Kidney (tissue), 13 donors: ENCODE measurements at regions not wholly inside any gene's neighbourhood (a gene's known extent, or its start where the extent isn't known, plus 50 kb on each side); places are given as distances from the start of the nearest gene placed in this dataset.

ENCODE experiments used
- DNase-seq, 5 donors: peaks; one replicate each; pipeline ENCODE4 v3.0.0-alpha.2; 2013 to 2020
- FAIRE-seq: peaks from 2 replicates; lab custom pipeline; 2012; peaks lifted over from hg19 to GRCh38; lab: Jason Lieb, UNC
- H3K27ac ChIP-seq, 2 donors: one replicate each; pipeline ENCODE4 v1.7.0; 2013; ENCODE audit warnings: low read depth in 2 of 2, low read length in 2 of 2, inconsistent platforms in 1 of 2
- H3K27me3 ChIP-seq: one replicate; pipeline ENCODE4 v1.7.1; 2013; ENCODE audit warnings: low read length, inconsistent platforms; ENCODE audit not compliant: control insufficient read depth, insufficient read depth
- H3K36me3 ChIP-seq, 3 donors: one replicate each; pipeline versions ENCODE4 v1.7.0 to v1.7.1; 2013; ENCODE audit warnings: low read length in 3 of 3, control low read depth in 1 of 3, inconsistent platforms in 1 of 3; ENCODE audit not compliant: insufficient read depth in 3 of 3, control insufficient read depth in 2 of 3
- H3K4me1 ChIP-seq, 3 donors: one replicate each; pipeline versions ENCODE4 v1.7.0 to v1.7.1; 2013; ENCODE audit warnings: low read length in 3 of 3, inconsistent platforms in 1 of 3, low read depth in 1 of 3; ENCODE audit not compliant: control insufficient read depth in 2 of 3, insufficient read depth in 2 of 3
- H3K4me3 ChIP-seq, 3 donors: one replicate each; pipeline versions ENCODE4 v1.7.0 to v1.8.1; 2013; ENCODE audit warnings: low read length in 3 of 3, control low read depth in 1 of 3, inconsistent platforms in 1 of 3
- H3K9ac ChIP-seq, 3 donors: one replicate each; pipeline versions ENCODE4 v1.7.0 to v1.7.1; 2013; ENCODE audit warnings: low read length in 3 of 3, control low read depth in 1 of 3, inconsistent platforms in 1 of 3
- H3K9me3 ChIP-seq, 3 donors: one replicate each; pipeline versions ENCODE4 v1.7.0 to v1.7.1; 2013; ENCODE audit warnings: low read length in 3 of 3, control low read depth in 1 of 3, inconsistent platforms in 1 of 3; ENCODE audit not compliant: control insufficient read depth in 2 of 3, insufficient read depth in 1 of 3
- intact Hi-C: fragments of 100-400 bp; cut with DNase I; formaldehyde crosslinking; loops from one replicate; pipeline ENCODE4 v1.11.1; 2022
- TF ChIP-seq, protein P1 (sequence below): IDR thresholded peaks from 3 replicates; pipeline ENCODE4 v1.5.1; 2012; ENCODE audit warnings: mild to moderate bottlenecking, moderate library complexity, borderline replicate concordance; ENCODE audit not compliant: insufficient read depth; ENCODE audit errors: extremely low read depth
- donor health status: control.
- donor health status: control.
- donor health status: control.
- donor health status: control.
- donor health status: control.
- donor health status: DM: yes; HTN: yes; CAD: no.
- donor health status: Normal renal cell carcinoma (clear cell type).

DNA sequence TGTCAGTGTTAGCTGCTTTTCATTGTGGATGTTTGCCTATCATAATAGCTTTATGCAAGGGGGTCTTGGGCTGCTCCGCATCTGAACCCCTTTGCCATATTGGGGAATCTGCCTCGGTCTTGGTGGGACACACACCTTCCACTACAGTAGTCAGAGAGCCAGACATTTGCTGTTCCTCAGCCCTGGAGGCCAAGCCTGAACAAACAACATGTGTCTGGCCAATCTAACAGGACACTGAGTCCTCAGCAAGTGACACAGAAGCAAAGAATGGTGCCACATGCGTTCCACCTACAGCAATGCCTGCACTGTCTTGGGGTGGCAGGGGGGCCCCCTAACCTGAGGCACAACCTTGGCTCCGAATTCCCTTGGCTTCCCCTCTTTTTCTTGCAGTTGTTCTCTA lies 243.9 kb downstream of the LY86 start:
- H3K9me3 ChIP-seq: no peaks in the 10 kb centered on the region
- no peaks in the 10 kb centered on the region for H3K4me1 ChIP-seq
- FAIRE-seq (no peak), DNase-seq (no peak)
- intact Hi-C loops: no loop called here
- no peaks in the 10 kb centered on the region for H3K36me3 ChIP-seq
- no peak overlapping the region for H3K4me3 ChIP-seq
- H3K9ac ChIP-seq: no peak overlapping the region
- TF ChIP-seq, protein P1, sequence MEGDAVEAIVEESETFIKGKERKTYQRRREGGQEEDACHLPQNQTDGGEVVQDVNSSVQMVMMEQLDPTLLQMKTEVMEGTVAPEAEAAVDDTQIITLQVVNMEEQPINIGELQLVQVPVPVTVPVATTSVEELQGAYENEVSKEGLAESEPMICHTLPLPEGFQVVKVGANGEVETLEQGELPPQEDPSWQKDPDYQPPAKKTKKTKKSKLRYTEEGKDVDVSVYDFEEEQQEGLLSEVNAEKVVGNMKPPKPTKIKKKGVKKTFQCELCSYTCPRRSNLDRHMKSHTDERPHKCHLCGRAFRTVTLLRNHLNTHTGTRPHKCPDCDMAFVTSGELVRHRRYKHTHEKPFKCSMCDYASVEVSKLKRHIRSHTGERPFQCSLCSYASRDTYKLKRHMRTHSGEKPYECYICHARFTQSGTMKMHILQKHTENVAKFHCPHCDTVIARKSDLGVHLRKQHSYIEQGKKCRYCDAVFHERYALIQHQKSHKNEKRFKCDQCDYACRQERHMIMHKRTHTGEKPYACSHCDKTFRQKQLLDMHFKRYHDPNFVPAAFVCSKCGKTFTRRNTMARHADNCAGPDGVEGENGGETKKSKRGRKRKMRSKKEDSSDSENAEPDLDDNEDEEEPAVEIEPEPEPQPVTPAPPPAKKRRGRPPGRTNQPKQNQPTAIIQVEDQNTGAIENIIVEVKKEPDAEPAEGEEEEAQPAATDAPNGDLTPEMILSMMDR: no peak
- no peaks in the 10 kb centered on the region for H3K27me3 ChIP-seq
- H3K27ac ChIP-seq: no peak overlapping the region

GRCh38 chr6:6834356-6835222 lies 246.1 kb downstream of the LY86 start:
- Histone ChIP-seq H3K27me3 (no peaks in the 10 kb centered on the region), H3K4me1 (peaks cover 0 to 2% (median 0%) of the 10 kb centered on the region in 3 donors), H3K9ac (no peak overlapping the region), H3K27ac (no peak overlapping the region), H3K4me3 (no peak overlapping the region), H3K9me3 (no peaks in the 10 kb centered on the region), H3K36me3 (no peaks in the 10 kb centered on the region)
- FAIRE-seq: no peak
- peak in 3 of 5 donors; percentile 24 to 50 (median 41) for DNase-seq
- intact Hi-C loops: no loop called here
- TF ChIP-seq, protein P1: no peak

GRCh38 chr6:6835223-6835503 lies 246.6 kb downstream of the LY86 start:
- H3K9ac ChIP-seq: no peak overlapping the region
- no peaks in the 10 kb centered on the region for H3K9me3 ChIP-seq
- H3K4me3 ChIP-seq: no peak overlapping the region
- intact Hi-C loops: no loop called here
- H3K36me3 ChIP-seq: no peaks in the 10 kb centered on the region
- no peak overlapping the region for H3K27ac ChIP-seq
- H3K4me1 ChIP-seq: peaks cover 0 to 2% (median 0%) of the 10 kb centered on the region in 3 donors
- H3K27me3 ChIP-seq: no peaks in the 10 kb centered on the region
- TF ChIP-seq, protein P1: no peak
- DNase-seq: no peak
- no peak for FAIRE-seq
